Neural progenitor cell (in vitro differentiated cells): ENCODE measurements at regions not wholly inside any gene's neighbourhood (a gene's known extent, or its start where the extent isn't known, plus 50 kb on each side); places are given as distances from the start of the nearest gene placed in this dataset.

Experiments used
- DNase-seq: peaks from one replicate; pipeline ENCODE4 v3.0.0-alpha.2; 2016; ENCODE audit warnings: low spot score
- H2AFZ ChIP-seq: fragments of 200-600 bp; sonication (generic); replicated peaks from 2 replicates; pipeline ENCODE4 v1.6.1; 2016; ENCODE audit warnings: antibody characterized with exemption
- H3F3A ChIP-seq: fragments of 200-600 bp; sonication (generic); 2 replicates; pipeline ENCODE4 v1.6.1; 2016; ENCODE audit warnings: antibody characterized with exemption, low read depth
- H3K27ac ChIP-seq: fragments of 200-600 bp; sonication (generic); 2 replicates; pipeline ENCODE4 v1.5.1; 2016; ENCODE audit warnings: mild to moderate bottlenecking
- H3K27me3 ChIP-seq: fragments of 200-600 bp; sonication (generic); 2 replicates; pipeline ENCODE4 v1.6.1; 2016; ENCODE audit warnings: mild to moderate bottlenecking, moderate library complexity
- H3K36me3 ChIP-seq: fragments of 200-600 bp; sonication (generic); 2 replicates; pipeline ENCODE4 v1.5.1; 2016
- H3K4me1 ChIP-seq: fragments of 200-600 bp; sonication (generic); 2 replicates; pipeline ENCODE4 v1.6.1; 2016; ENCODE audit warnings: mixed run types
- H3K4me2 ChIP-seq: fragments of 200-600 bp; sonication (generic); 2 replicates; pipeline ENCODE4 v1.6.1; 2016
- H3K4me3 ChIP-seq: fragments of 200-600 bp; sonication (generic); 2 replicates; pipeline ENCODE4 v1.5.1; 2016
- H3K79me2 ChIP-seq: fragments of 200-600 bp; sonication (generic); 2 replicates; pipeline ENCODE4 v1.6.1; 2016; ENCODE audit warnings: low read depth
- H3K9ac ChIP-seq: fragments of 200-600 bp; sonication (generic); 2 replicates; pipeline ENCODE4 v1.6.1; 2016
- H3K9me3 ChIP-seq: fragments of 200-600 bp; sonication (generic); 2 replicates; pipeline ENCODE4 v1.5.1; 2016; ENCODE audit warnings: low read depth
- H4K20me1 ChIP-seq: fragments of 200-600 bp; sonication (generic); 2 replicates; pipeline ENCODE4 v1.6.1; 2016; ENCODE audit warnings: low read depth
- H3K27ac Mint-ChIP-seq: 3 replicates; pipeline ENCODE4 v1.8.0; 2021; ENCODE audit warnings: mixed read lengths
- H3K27me3 Mint-ChIP-seq: 2 replicates; pipeline ENCODE4 v1.8.0; 2022; ENCODE audit warnings: low read depth, mild to moderate bottlenecking, inconsistent platforms, moderate library complexity, mixed read lengths; ENCODE audit not compliant: insufficient read depth
- H3K36me3 Mint-ChIP-seq: 3 replicates; pipeline ENCODE4 v1.8.0; 2021; ENCODE audit warnings: mixed read lengths
- H3K4me1 Mint-ChIP-seq: 3 replicates; pipeline ENCODE4 v1.8.0; 2021; ENCODE audit warnings: mixed read lengths
- H3K4me3 Mint-ChIP-seq: 3 replicates; pipeline ENCODE4 v1.8.0; 2021; ENCODE audit warnings: mild to moderate bottlenecking, moderate library complexity, mixed read lengths
- H3K9me3 Mint-ChIP-seq: 3 replicates; pipeline ENCODE4 v1.8.0; 2020; ENCODE audit warnings: mixed read lengths
- CTCF ChIP-seq: fragments of 200-600 bp; sonication (generic); IDR thresholded peaks from 2 replicates; pipeline ENCODE4 v1.5.1; 2017; ENCODE audit warnings: antibody characterized with exemption, mild to moderate bottlenecking
- EZH2 ChIP-seq: fragments of 200-600 bp; sonication (generic); IDR thresholded peaks from 2 replicates; pipeline ENCODE4 v1.6.1; 2017; ENCODE audit warnings: antibody characterized with exemption, mild to moderate bottlenecking, moderate library complexity
- EZH2phosphoT487 ChIP-seq: fragments of 200-600 bp; sonication (generic); IDR thresholded peaks from 2 replicates; pipeline ENCODE4 v1.6.1; 2017; ENCODE audit warnings: antibody characterized with exemption

DNA sequence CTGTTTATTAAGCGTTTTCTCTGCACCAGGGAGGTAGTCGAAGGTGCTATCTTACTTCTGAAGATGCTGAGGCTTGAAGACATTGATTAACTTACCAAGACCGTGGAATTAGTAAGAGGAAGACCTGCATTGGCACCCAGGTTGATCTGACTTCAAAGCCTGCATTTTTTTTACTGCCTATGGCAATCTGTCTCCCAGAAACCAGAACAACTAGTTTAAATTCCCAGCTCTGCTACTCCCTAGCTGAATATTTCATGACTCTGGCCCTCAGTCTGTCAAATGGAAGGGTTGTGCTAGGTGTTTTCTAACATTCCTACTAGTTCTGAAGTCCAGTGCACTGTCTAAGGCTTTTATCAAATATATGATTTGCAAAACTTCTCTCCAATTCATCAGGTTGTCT lies 52.0 kb upstream of the GRAMD1B start:
- Histone ChIP-seq H3K36me3 (no peaks in the 10 kb centered on the region), H3K9ac (no peak overlapping the region), H3K4me3 (no peak overlapping the region), H3K4me1 (no peaks in the 10 kb centered on the region), H3K27me3 (no peaks in the 10 kb centered on the region), H3K79me2 (no peaks in the 10 kb centered on the region), H4K20me1 (no peaks in the 10 kb centered on the region), H3K9me3 (no peaks in the 10 kb centered on the region), H2AFZ (no peak overlapping the region), H3K4me2 (no peak overlapping the region), H3F3A (no peaks in the 10 kb centered on the region), H3K27ac (no peak overlapping the region)
- H3K9me3 Mint-ChIP-seq, result no peaks in the 10 kb centered on the region
- H3K27me3 Mint-ChIP-seq, result no peaks in the 10 kb centered on the region
- DNase-seq, result no peak
- no peak overlapping the region for H3K4me3 Mint-ChIP-seq
- H3K36me3 Mint-ChIP-seq, result no peaks in the 10 kb centered on the region
- peaks cover 2% of the 10 kb centered on the region for H3K4me1 Mint-ChIP-seq
- TF ChIP-seq CTCF (no peak), EZH2phosphoT487 (no peak)
- no peak overlapping the region for H3K27ac Mint-ChIP-seq

- no peaks in the 10 kb centered on the region for H3K27me3 ChIP-seq
- H3K9me3 ChIP-seq, result no peaks in the 10 kb centered on the region
- H2AFZ ChIP-seq, result no peak overlapping the region
- no peak overlapping the region for H3K4me3 ChIP-seq
- no peak overlapping the region for H3K9ac ChIP-seq
- no peak overlapping the region for H3K4me3 Mint-ChIP-seq
- H3K9me3 Mint-ChIP-seq, result no peaks in the 10 kb centered on the region
- DNase-seq, result no peak
- no peak overlapping the region for H3K27ac ChIP-seq
- H3K27ac Mint-ChIP-seq, result no peak overlapping the region
- no peak overlapping the region for H3K4me2 ChIP-seq
- no peaks in the 10 kb centered on the region for H3K27me3 Mint-ChIP-seq
- no peaks in the 10 kb centered on the region for H3F3A ChIP-seq
- no peaks in the 10 kb centered on the region for H4K20me1 ChIP-seq
- no peaks in the 10 kb centered on the region for H3K36me3 Mint-ChIP-seq
- TF ChIP-seq EZH2, result no peak
- no peaks in the 10 kb centered on the region for H3K4me1 ChIP-seq
- H3K36me3 ChIP-seq, result no peaks in the 10 kb centered on the region
- no peaks in the 10 kb centered on the region for H3K79me2 ChIP-seq
- H3K4me1 Mint-ChIP-seq, result peaks cover 2% of the 10 kb centered on the region
Observed at GRCh38 chr11:123377355-123377754, 52.7 kb upstream of the GRAMD1B start.

DNA sequence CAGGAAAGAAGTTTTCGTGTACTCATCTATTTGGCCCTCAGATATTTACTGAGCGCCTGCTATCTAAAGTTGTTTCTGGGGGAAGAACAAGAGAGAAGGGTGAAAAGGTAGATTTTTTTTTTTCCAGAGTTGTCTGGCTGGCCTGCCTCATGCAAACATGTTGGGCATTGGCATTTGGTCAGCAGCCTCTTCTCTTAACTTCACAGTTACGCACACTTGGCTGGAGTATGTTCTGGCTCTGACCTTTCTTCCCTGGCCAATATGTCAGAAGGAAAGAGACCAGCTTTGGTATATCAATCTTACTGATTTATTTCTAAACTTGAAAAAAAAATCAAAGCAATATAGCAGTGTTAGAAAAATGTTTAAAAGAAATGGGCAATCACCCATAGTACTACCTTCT lies 54.2 kb upstream of the GRAMD1B start:
- H3K36me3 ChIP-seq, result no peaks in the 10 kb centered on the region
- H3K9ac ChIP-seq, result no peak overlapping the region
- no peaks in the 10 kb centered on the region for H3F3A ChIP-seq
- H3K79me2 ChIP-seq, result no peaks in the 10 kb centered on the region
- H3K9me3 ChIP-seq, result no peaks in the 10 kb centered on the region
- no peak overlapping the region for H3K4me3 Mint-ChIP-seq
- H3K36me3 Mint-ChIP-seq, result no peaks in the 10 kb centered on the region
- H3K4me1 ChIP-seq, result peaks cover 5% of the 10 kb centered on the region
- no peak overlapping the region for H3K27ac ChIP-seq
- H3K27ac Mint-ChIP-seq, result no peak overlapping the region
- H3K27me3 ChIP-seq, result no peaks in the 10 kb centered on the region
- no peak overlapping the region for H3K4me3 ChIP-seq
- H3K27me3 Mint-ChIP-seq, result no peaks in the 10 kb centered on the region
- peaks cover 9% of the 10 kb centered on the region for H3K4me1 Mint-ChIP-seq
- H4K20me1 ChIP-seq, result no peaks in the 10 kb centered on the region
- no peak overlapping the region for H2AFZ ChIP-seq
- H3K9me3 Mint-ChIP-seq, result no peaks in the 10 kb centered on the region
- no peak for DNase-seq
- no peak overlapping the region for H3K4me2 ChIP-seq
- TF ChIP-seq EZH2phosphoT487 (no peak), EZH2 (no peak), CTCF (no peak)

DNA sequence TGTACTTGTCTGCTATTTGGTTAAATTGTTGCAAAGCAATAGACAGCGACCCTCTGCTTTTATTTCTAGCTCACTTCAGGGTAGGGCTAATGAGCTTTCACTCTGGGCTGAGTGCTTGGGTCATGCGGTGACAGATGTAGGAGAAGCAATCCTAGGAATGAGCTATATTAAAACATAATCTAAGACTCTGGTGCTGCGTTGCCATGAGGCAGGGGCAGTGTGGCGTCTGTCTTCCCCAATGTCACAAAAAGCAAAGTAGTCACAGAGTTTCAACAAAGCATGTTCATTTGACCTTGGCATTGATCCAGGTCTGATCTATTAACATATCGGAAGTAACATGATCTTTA lies 55.5 kb upstream of the GRAMD1B start:
- TF ChIP-seq CTCF (no peak), EZH2phosphoT487 (no peak), EZH2 (no peak)
- H3K27me3 Mint-ChIP-seq, result no peaks in the 10 kb centered on the region
- peaks cover 5% of the 10 kb centered on the region for H3K4me1 ChIP-seq
- H3K9ac ChIP-seq, result no peak overlapping the region
- H3K27ac ChIP-seq, result no peak overlapping the region
- H3K4me1 Mint-ChIP-seq, result peaks cover 9% of the 10 kb centered on the region
- H4K20me1 ChIP-seq, result no peaks in the 10 kb centered on the region
- H3K9me3 ChIP-seq, result no peaks in the 10 kb centered on the region
- DNase-seq, result no peak
- no peaks in the 10 kb centered on the region for H3K36me3 Mint-ChIP-seq
- no peak overlapping the region for H3K27ac Mint-ChIP-seq
- H3K4me3 ChIP-seq, result no peak overlapping the region
- H3K27me3 ChIP-seq, result no peaks in the 10 kb centered on the region
- no peaks in the 10 kb centered on the region for H3K36me3 ChIP-seq
- no peak overlapping the region for H3K4me2 ChIP-seq
- no peaks in the 10 kb centered on the region for H3F3A ChIP-seq
- no peaks in the 10 kb centered on the region for H3K9me3 Mint-ChIP-seq
- no peaks in the 10 kb centered on the region for H3K79me2 ChIP-seq
- no peak overlapping the region for H2AFZ ChIP-seq
- no peak overlapping the region for H3K4me3 Mint-ChIP-seq
